LNCAP (cell line): ENCODE measurements at regions not wholly inside any gene's neighbourhood (a gene's known extent, or its start where the extent isn't known, plus 50 kb on each side); places are given as distances from the start of the nearest gene placed in this dataset.

Source experiments
- CTCF ChIP-seq: fragments of 450-650 bp; IDR thresholded peaks from 2 replicates; pipeline ENCODE4 v1.5.1; 2017; ENCODE audit warnings: mild to moderate bottlenecking

DNA sequence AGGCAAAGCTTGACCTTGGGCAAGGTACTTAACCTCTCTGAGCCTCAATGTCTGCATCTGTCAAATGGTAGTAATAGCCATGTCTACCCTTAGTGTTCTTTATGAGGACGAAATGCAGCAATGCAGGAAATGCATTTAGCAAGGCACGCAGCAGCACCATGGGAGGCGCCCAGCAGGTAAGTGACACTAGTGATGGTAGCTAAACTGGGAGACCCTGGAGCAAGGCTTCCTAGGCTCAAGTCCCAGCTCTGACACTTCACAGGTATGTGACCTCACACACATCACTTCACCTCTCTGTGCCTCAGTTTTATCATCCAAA is 289.0 kb downstream of the RRAGC start:
- TF ChIP-seq CTCF: no peak

- no peak for TF ChIP-seq CTCF
Observed at GRCh38 chr1:38569932-38570656, 289.5 kb downstream of the RRAGC start.

DNA sequence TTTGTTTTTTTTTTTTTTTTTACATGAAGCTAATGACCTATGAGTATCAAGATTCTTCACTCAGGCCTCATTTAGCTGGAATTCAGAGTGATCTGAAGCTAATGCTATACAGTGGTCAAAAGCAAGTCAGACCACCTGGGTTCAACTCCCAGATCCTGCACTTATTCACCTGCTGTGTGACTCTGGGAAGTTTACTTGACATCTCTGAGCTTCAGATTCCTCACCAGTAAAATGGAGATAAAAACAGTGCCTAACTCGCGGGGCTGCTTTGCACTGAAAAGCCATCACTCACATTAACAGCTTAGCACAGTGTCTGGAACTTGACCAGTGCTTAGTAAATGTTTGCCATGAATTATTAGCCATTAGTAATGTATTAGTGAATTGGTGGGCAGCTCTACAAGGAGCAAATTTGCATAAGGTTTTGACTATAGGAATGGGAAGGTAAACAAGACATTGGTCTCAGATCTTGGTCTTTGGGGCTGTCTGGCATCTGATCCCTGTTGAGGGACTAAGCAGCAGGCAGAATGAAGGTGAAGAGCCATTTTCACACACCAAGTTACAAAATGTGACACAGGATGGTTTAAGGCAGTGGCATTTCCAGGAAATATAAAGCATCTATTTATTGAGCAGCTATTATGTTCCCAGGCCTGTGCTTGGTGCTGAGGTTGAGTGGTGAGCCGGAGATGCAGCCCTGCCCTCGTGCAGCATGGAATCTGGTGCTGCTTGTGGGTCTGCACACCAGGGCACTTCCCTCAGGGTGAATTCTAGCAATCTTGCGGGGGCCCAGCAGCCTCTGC is 291.3 kb downstream of the RRAGC start:
- no peak for TF ChIP-seq CTCF

GRCh38 chr1:38567401-38567800 is 292.2 kb downstream of the RRAGC start:
- TF ChIP-seq CTCF: no peak

- no peak for TF ChIP-seq CTCF
Observed at GRCh38 chr1:38565020-38565491, 294.5 kb downstream of the RRAGC start.

GRCh38 chr1:38563942-38564735 is 295.4 kb downstream of the RRAGC start:
- TF ChIP-seq CTCF: no peak

DNA sequence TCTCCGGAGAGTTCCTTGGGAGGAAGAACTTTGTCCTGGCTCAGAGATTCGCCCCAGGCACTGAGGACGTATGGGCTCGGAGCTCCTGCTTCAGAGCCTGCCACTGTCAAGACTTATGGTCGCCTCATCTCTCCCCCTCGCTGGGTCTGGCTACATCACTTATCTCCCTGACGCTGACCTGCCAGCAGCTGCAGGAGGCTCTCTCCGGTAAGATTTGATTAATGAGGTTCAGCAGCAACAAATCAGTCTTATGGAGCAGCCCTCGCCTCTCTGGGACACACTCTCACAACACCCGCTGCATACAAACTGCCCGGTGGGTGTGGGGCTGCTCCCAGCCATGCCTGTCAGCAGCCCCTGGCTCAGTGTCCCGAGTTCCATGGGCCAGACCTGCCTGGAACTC is 297.8 kb downstream of the RRAGC start:
- no peak for TF ChIP-seq CTCF
